Epithelial cell of proximal tubule (primary cell): ENCODE measurements at regions not wholly inside any gene's neighbourhood (a gene's known extent, or its start where the extent isn't known, plus 50 kb on each side); places are given as distances from the start of the nearest gene placed in this dataset.

Experiments used
- DNase-seq: peaks from one replicate; pipeline ENCODE4 v3.0.0-alpha.2; 2011; ENCODE audit warnings: low read depth
- H3K4me3 ChIP-seq: 2 replicates; pipeline ENCODE4 v1.5.1; 2011; ENCODE audit warnings: low read depth, mild to moderate bottlenecking, low read length
- TF ChIP-seq, protein P1 (sequence below): conservative IDR thresholded peaks from 2 replicates; pipeline ENCODE4 v1.5.1; 2012; ENCODE audit warnings: low read depth, mild to moderate bottlenecking, low read length

DNA sequence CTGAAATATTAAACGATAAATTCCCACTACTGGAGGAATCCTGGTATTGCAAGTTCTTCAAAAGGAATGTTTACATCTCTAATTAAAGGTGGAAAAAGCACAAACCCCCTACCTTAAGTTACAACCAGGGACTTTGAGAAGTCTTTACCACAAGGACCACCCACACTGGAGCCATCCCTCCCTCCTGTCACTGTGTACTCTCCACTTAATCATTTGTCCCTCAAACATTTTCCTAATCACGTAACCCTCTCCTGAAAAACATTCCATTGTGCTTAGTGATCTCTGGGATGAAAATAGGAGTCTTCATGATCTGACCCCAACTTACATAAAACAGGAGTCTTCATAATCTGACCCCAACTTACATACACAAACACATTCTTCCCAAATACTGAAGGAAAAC, 85.7 kb downstream of the SUCLG1 start:
- TF ChIP-seq, protein P1, sequence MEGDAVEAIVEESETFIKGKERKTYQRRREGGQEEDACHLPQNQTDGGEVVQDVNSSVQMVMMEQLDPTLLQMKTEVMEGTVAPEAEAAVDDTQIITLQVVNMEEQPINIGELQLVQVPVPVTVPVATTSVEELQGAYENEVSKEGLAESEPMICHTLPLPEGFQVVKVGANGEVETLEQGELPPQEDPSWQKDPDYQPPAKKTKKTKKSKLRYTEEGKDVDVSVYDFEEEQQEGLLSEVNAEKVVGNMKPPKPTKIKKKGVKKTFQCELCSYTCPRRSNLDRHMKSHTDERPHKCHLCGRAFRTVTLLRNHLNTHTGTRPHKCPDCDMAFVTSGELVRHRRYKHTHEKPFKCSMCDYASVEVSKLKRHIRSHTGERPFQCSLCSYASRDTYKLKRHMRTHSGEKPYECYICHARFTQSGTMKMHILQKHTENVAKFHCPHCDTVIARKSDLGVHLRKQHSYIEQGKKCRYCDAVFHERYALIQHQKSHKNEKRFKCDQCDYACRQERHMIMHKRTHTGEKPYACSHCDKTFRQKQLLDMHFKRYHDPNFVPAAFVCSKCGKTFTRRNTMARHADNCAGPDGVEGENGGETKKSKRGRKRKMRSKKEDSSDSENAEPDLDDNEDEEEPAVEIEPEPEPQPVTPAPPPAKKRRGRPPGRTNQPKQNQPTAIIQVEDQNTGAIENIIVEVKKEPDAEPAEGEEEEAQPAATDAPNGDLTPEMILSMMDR, result no peak
- no peak for DNase-seq
- no peak overlapping the region for H3K4me3 ChIP-seq

DNA sequence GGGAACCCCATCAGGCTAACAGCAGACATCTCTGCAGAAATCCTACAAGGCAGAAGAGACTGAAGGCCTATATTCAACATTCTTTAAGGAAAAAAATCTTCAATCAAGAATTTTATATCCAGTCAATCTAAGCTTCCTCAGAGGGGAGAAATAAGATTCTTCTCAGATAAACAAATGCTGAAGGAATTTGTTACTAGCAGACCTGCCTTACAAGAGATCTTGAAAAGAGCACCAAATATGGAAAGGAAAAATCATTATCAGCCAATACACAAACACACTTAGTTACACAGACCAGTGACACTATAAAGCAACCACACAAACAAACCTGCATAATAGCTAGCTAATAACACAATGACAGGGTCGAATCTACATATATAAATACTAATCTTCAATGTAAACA, 96.5 kb downstream of the SUCLG1 start:
- H3K4me3 ChIP-seq, result no peak overlapping the region
- TF ChIP-seq, protein P1, result no peak
- DNase-seq, result no peak

DNA sequence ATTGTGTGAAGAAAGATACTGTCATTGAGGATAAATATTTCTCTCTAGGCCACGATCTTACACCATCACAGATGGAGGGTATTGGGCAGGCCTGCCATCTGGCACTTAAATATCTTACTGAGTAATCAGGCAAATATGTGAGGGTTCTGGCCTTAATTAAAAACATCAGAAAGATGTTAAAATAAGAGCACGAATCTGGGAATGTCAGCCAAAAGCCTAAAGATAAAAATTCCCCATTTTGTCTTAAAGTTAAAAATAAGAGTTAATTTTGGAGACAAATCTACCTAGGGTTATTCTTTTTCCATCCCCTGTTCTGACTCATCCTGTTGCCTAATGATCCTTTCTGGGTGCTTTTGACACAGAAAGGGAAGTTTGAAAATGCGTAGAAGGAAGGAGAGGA, 121.0 kb downstream of the SUCLG1 start:
- TF ChIP-seq, protein P1, result no peak
- H3K4me3 ChIP-seq, result no peak overlapping the region
- DNase-seq, result no peak

DNA sequence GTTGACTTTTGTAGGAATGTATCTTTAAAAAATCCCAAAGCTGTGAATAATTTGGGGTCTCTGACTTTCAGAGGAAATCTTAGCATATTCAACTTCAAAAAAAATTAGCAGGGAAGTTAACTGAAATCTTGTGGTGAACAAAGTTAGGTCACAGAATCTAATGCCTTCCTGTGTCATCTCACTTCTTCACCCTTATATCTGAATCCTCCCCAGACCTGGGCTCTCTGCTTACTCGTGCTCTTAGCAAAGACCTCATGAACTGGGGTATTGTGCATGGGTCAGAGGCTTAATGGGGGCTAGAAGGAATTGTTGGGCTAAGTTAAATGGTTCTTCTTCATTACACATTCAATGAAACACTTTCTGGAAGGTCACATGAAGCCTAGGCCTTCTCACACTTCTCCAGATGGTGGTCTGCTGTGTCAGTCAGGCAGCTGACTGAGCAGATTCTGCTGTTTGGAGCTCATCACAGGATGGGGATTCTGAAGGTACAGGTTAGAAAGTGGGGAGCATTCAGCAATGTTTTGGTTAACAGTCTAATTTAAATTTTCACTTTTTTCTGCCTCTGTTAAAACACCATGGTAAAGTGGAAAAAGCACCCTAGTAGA, 131.3 kb downstream of the SUCLG1 start:
- no peak for DNase-seq
- H3K4me3 ChIP-seq, result no peak overlapping the region
- TF ChIP-seq, protein P1, result no peak

DNA sequence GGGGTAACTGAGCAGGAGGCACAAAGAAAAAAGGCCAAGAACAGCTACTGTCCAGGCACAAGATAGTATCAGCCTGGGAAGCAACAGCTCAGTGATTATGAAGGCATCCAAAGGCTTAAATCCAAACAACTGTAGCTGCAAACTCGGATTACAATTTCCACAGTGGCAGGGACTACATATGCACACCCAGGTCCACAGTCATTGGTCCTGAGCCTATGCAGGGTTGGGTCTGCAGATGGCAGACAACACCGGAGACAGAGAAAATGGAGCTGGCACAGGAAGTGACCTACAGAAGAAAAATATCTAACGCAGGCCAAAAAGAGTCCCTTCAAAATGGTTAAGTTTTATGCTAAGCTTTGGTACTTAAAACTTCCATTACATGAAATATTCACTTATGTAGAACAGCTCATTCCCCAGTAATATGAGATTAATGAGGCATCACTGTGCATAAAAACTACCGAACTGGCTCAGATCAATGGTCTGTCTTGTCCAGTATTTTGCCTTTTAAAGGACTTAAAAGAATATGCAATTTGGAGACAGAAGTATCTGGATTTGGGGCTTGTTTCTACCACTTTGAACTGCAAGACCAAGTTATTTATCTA, 132.1 kb downstream of the SUCLG1 start:
- DNase-seq, result no peak
- H3K4me3 ChIP-seq, result no peak overlapping the region
- TF ChIP-seq, protein P1, result no peak

DNA sequence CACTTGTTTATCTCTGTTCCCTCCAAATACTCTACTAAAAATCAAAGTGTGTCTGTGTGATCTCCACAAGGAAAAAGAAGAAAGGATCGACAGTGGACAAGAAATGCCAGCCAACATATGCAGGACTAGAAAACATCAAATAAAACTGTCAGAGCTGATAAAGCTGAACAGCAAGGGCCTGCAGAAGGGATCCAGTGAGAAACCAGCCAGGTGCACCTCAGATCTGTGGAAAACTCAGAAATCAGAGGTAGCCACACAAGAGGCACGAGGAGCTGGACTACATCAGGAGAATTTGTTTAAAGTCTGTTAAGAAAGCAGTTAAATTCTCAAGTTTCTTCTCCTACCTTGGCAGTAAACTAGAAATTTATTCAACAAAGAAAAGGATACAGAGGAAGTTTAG, 135.2 kb downstream of the SUCLG1 start:
- TF ChIP-seq, protein P1, result no peak
- no peak for DNase-seq
- H3K4me3 ChIP-seq, result no peak overlapping the region

DNA sequence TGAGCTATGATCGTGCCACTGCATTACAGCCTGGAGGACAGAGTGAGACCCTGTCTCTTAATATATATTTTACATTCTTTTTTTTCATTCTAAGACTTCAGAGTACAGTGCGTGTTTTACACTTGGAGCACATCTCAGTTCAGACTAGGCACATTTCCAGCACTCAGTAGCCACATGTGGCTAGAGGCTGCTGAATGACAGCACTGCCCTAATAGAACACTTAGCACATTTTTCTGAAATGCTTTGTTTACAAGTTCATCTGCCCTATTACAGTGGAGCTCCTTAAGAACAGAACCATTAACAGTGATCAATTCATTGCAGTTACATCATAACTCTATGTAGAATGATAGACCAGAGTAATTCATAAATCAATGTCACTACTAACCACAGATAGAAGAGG, 138.1 kb downstream of the SUCLG1 start:
- TF ChIP-seq, protein P1, result no peak
- DNase-seq, result no peak

More for the DNA sequence above, 138.1 kb downstream of the SUCLG1 start:
- H3K4me3 ChIP-seq, result no peak overlapping the region
